ENCODE measurements at regions not wholly inside any gene's neighbourhood (a gene's known extent, or its start where the extent isn't known, plus 50 kb on each side); places are given as distances from the start of the nearest gene placed in this dataset.

GRCh38 chrX:45261471-45261870, 60.8 kb upstream of the DIPK2B start:
- TF ChIP-seq CTCF (conservative IDR thresholded peaks at IDR 0.05; ENCODE audit: low read depth, low read length) (no peak), POLR2A (IDR thresholded peaks at IDR 0.05; ENCODE audit: low read depth, low read length) (no peak), FOS (IDR thresholded peaks at IDR 0.05; ENCODE audit: low read depth, low read length) (no peak), MAFK (IDR thresholded peaks at IDR 0.05; ENCODE audit: low read depth, low read length) (no peak), USF2 (IDR thresholded peaks at IDR 0.05; ENCODE audit: low read depth, low read length) (no peak)

Measured in IMR-90 (cell line).